ENCODE measurements at regions not wholly inside any gene's neighbourhood (a gene's known extent, or its start where the extent isn't known, plus 50 kb on each side); places are given as distances from the start of the nearest gene placed in this dataset.

DNA sequence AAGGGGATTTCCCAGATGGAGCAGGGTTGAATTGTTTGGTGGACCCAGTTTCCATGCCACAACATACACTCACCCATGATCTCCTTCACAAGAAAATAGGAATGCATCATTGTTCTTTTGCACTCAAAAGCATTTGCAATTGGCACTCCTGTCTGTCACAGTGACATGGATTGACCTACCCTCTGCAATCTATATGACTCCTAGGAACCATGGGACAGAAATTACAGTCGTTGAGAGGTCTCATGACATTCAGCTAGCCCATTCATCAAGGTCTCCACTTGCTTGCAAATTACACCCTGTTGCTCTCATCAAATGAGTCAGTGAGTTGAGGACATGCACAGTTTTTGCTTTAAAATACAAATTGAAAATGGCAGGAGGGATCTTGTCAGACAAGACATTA is 448.5 kb downstream of the LPIN1 start:
- TF ChIP-seq, protein P1, sequence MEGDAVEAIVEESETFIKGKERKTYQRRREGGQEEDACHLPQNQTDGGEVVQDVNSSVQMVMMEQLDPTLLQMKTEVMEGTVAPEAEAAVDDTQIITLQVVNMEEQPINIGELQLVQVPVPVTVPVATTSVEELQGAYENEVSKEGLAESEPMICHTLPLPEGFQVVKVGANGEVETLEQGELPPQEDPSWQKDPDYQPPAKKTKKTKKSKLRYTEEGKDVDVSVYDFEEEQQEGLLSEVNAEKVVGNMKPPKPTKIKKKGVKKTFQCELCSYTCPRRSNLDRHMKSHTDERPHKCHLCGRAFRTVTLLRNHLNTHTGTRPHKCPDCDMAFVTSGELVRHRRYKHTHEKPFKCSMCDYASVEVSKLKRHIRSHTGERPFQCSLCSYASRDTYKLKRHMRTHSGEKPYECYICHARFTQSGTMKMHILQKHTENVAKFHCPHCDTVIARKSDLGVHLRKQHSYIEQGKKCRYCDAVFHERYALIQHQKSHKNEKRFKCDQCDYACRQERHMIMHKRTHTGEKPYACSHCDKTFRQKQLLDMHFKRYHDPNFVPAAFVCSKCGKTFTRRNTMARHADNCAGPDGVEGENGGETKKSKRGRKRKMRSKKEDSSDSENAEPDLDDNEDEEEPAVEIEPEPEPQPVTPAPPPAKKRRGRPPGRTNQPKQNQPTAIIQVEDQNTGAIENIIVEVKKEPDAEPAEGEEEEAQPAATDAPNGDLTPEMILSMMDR (conservative IDR thresholded peaks at IDR 0.05; ENCODE audit: low read depth, low read length), result no peak
- no peak for DNase-seq (ENCODE audit: low read depth)
- H3K4me3 ChIP-seq (ENCODE audit: low read depth, low read length), result no peak overlapping the region

DNA sequence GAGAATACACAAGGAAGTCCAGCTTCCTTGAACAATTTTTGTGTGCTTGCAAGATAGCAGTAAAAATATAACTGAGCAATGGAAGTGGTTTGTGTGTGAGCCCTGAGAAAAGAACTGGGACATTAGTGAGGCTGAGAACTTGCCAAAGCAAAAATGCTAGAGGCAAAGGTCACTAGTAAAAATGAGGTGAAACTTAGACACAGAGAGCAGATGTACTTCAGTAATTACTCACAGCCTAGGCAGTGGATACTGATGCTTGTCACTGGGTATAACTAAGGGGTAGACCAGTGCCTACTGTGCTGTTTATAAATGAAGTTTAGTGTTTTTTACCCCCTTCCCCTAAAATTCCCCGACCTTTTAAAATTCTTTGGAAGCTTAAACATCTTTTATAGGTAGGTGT is 450.1 kb downstream of the LPIN1 start:
- TF ChIP-seq, protein P1 (conservative IDR thresholded peaks at IDR 0.05; ENCODE audit: low read depth, low read length), result no peak
- DNase-seq (ENCODE audit: low read depth), result peak; percentile 84
- no peak overlapping the region for H3K4me3 ChIP-seq (ENCODE audit: low read depth, low read length)

GRCh38 chr2:12197133-12197532 is 450.7 kb downstream of the LPIN1 start:
- TF ChIP-seq, protein P1 (conservative IDR thresholded peaks at IDR 0.05; ENCODE audit: low read depth, low read length), result no peak
- no peak for DNase-seq (ENCODE audit: low read depth)
- H3K4me3 ChIP-seq (ENCODE audit: low read depth, low read length), result no peak overlapping the region

DNA sequence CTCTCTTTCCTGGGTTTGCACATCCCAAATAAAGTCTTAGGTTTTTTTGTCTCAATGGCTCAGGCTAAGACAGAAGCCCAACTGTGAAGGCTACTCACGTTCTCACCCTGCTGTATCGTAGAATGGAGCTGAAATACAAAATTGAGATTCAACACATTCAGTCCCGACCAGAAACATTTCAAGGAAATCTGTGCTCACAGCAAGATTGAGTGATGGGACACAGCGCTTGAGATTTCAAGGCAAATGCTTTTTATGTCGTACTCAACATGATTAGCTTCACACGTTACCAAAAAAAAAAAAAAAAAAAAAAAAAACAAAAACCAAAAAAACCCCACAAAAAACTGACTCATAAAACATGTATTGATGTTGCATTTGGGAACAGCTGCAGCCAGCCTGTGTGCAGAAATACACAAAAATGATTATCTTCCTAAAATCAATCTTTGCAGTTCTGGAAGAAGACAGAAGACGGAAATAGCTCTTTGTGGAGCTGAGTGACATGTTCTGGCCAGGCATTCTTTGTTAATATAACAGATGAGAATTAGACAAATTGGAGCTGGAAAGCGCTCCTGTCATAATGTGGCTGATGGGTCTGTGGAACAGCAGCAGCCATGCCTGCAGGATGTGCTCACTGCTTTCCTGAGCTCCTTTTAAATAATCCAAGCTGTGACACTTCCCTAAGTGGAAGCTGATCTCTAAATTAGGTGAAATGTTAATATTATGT is 453.2 kb downstream of the LPIN1 start:
- no peak overlapping the region for H3K4me3 ChIP-seq (ENCODE audit: low read depth, low read length)
- TF ChIP-seq, protein P1 (conservative IDR thresholded peaks at IDR 0.05; ENCODE audit: low read depth, low read length), result no peak
- no peak for DNase-seq (ENCODE audit: low read depth)

DNA sequence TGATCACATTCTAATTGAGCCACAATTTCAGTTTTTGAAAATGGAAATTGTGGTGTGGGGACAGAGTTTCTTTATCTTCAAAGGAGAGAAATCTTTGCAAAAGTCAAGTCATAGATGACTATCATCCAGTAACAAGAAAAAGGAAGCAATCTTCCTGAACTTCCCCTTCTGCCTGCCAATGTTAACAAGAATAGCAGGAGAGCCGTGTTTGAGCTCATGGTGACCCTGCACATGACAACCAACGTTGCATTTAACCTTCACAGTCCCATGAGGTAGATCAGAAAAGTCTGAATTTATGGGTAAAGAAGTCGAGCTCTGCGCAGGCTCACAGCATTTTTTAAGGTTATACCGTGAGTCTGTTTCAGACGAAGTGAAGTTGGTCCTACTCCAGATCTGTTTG is 454.9 kb downstream of the LPIN1 start:
- TF ChIP-seq, protein P1 (conservative IDR thresholded peaks at IDR 0.05; ENCODE audit: low read depth, low read length), result no peak
- no peak overlapping the region for H3K4me3 ChIP-seq (ENCODE audit: low read depth, low read length)
- DNase-seq (ENCODE audit: low read depth), result no peak

DNA sequence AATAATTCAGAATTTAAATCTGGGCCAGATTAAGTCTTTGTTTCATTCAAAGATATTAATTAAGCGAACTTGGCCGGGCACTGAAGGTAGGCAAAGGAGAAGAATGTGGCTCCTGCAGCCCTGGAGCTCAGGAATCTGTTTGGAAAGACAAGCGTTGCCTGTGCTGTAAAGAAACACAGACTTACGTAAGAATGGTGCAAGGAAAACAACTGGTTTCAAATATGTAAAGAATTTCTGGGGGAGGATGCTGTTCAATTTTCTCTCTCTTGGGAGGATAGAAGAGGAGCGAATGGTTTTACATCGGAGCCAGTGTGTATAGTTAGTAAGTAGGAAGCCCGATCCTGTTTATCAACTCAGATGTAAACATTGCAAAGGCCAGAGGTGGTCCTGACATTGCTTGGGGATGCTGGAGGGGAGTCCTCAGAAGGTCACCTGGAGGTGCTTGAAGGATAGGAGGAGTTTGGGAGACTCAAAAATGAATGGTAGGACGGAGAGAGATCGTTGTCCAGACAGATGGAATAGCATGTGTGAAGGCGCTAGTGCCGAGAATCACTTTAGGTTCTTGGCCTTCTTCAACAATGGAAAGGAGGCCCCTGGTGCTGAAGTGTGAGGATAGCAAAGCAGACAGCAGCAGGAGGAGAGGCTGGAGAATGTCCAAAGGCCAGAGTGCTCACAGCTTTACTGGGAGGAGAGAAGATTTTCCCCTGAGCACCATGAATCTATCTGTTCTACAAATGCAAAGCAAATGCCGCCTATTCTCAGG is 456.1 kb downstream of the LPIN1 start:
- DNase-seq (ENCODE audit: low read depth), result peak; percentile 91
- H3K4me3 ChIP-seq (ENCODE audit: low read depth, low read length), result no peak overlapping the region
- TF ChIP-seq, protein P1 (conservative IDR thresholded peaks at IDR 0.05; ENCODE audit: low read depth, low read length), result peak; percentile 50

Data from choroid plexus epithelial cell (primary cell).